H9 (cell line): ENCODE measurements at regions not wholly inside any gene's neighbourhood (a gene's known extent, or its start where the extent isn't known, plus 50 kb on each side); places are given as distances from the start of the nearest gene placed in this dataset.

Experiments used
- DNase-seq: peaks from one replicate; pipeline ENCODE4 v3.0.0-alpha.2; 2017
- H2AFZ ChIP-seq: one replicate; pipeline ENCODE4 v1.6.1; 2013; ENCODE audit warnings: mild to moderate bottlenecking, low read length, control low read depth, moderate library complexity
- H2AK5ac ChIP-seq: 2 replicates; pipeline ENCODE4 v1.6.1; 2013; ENCODE audit warnings: low read length, control low read depth, mixed read lengths; ENCODE audit not compliant: insufficient read length
- H2BK120ac ChIP-seq: one replicate; pipeline ENCODE4 v1.6.1; 2013; ENCODE audit warnings: low read depth, mild to moderate bottlenecking, low read length, control low read depth, inconsistent platforms; ENCODE audit not compliant: poor library complexity, severe bottlenecking
- H2BK12ac ChIP-seq: 2 replicates; pipeline ENCODE4 v1.6.1; 2013; ENCODE audit warnings: low read length, control low read depth, mixed read lengths, low read depth; ENCODE audit not compliant: insufficient read length
- H2BK15ac ChIP-seq: 2 replicates; pipeline ENCODE4 v1.6.1; 2013; ENCODE audit warnings: low read depth, low read length, control low read depth
- H2BK20ac ChIP-seq: one replicate; pipeline ENCODE4 v1.6.1; 2013; ENCODE audit warnings: low read depth, mild to moderate bottlenecking, low read length, control low read depth, inconsistent platforms; ENCODE audit not compliant: poor library complexity, severe bottlenecking
- H2BK5ac ChIP-seq: 2 replicates; pipeline ENCODE4 v1.6.1; 2013; ENCODE audit warnings: low read length, control low read depth, mixed read lengths; ENCODE audit not compliant: insufficient read length
- H3K14ac ChIP-seq: 2 replicates; pipeline ENCODE4 v1.6.1; 2013; ENCODE audit warnings: low read length, control low read depth; ENCODE audit not compliant: insufficient read depth
- H3K18ac ChIP-seq: 2 replicates; pipeline ENCODE4 v1.6.1; 2013; ENCODE audit warnings: low read depth, mild to moderate bottlenecking, mixed read lengths, low read length, control low read depth; ENCODE audit not compliant: insufficient read length
- H3K23ac ChIP-seq: 2 replicates; pipeline ENCODE4 v1.6.1; 2013; ENCODE audit warnings: low read length, control low read depth, mixed read lengths, low read depth; ENCODE audit not compliant: insufficient read length
- H3K23me2 ChIP-seq: 2 replicates; pipeline ENCODE4 v1.6.1; 2013; ENCODE audit warnings: low read depth, mild to moderate bottlenecking, mixed read lengths, low read length, control low read depth; ENCODE audit not compliant: insufficient read length, poor library complexity, severe bottlenecking
- H3K27ac ChIP-seq: 2 replicates; pipeline ENCODE4 v1.5.1; 2013; ENCODE audit warnings: low read length, control low read depth, mixed read lengths, low read depth; ENCODE audit not compliant: insufficient read length
- H3K27me3 ChIP-seq: 2 replicates; pipeline ENCODE4 v1.6.1; 2013; ENCODE audit warnings: low read length, control low read depth, inconsistent platforms; ENCODE audit not compliant: insufficient read depth
- H3K4ac ChIP-seq: 2 replicates; pipeline ENCODE4 v1.6.1; 2013; ENCODE audit warnings: low read depth, mild to moderate bottlenecking, control low read depth, inconsistent platforms, low read length, moderate library complexity
- H3K4me1 ChIP-seq: 2 replicates; pipeline ENCODE4 v1.6.1; 2013; ENCODE audit warnings: low read length, control low read depth, inconsistent platforms; ENCODE audit not compliant: insufficient read depth
- H3K4me2 ChIP-seq: 2 replicates; pipeline ENCODE4 v1.6.1; 2013; ENCODE audit warnings: low read length, control low read depth, mixed read lengths; ENCODE audit not compliant: insufficient read length, insufficient read depth
- H3K56ac ChIP-seq: 2 replicates; pipeline ENCODE4 v1.6.1; 2013; ENCODE audit warnings: low read depth, mild to moderate bottlenecking, mixed read lengths, low read length, control low read depth; ENCODE audit not compliant: insufficient read length
- H3K79me1 ChIP-seq: 2 replicates; pipeline ENCODE4 v1.6.1; 2013; ENCODE audit warnings: low read depth, mild to moderate bottlenecking, moderate library complexity, low read length, control low read depth, inconsistent platforms; ENCODE audit not compliant: insufficient read depth, poor library complexity, severe bottlenecking
- H3K79me2 ChIP-seq: 2 replicates; pipeline ENCODE4 v1.6.1; 2013; ENCODE audit warnings: low read length, control low read depth, inconsistent platforms; ENCODE audit not compliant: insufficient read depth
- H3K9ac ChIP-seq: 2 replicates; pipeline ENCODE4 v1.6.1; 2013; ENCODE audit warnings: low read length, control low read depth, mixed read lengths; ENCODE audit not compliant: insufficient read length; ENCODE audit errors: extremely low read depth
- H3K9me3 ChIP-seq: one replicate; pipeline ENCODE4 v1.6.1; 2013; ENCODE audit warnings: low read depth, low read length, inconsistent platforms; ENCODE audit not compliant: control insufficient read depth
- H3T11ph ChIP-seq: one replicate; pipeline ENCODE4 v1.6.1; 2013; ENCODE audit warnings: mild to moderate bottlenecking, low read length, control low read depth, inconsistent platforms
- H4K20me1 ChIP-seq: one replicate; pipeline ENCODE4 v1.6.1; 2013; ENCODE audit not compliant: control insufficient read depth, insufficient read length, insufficient read depth
- H4K5ac ChIP-seq: 2 replicates; pipeline ENCODE4 v1.6.1; 2013; ENCODE audit warnings: low read depth, mild to moderate bottlenecking, mixed read lengths, low read length, control low read depth; ENCODE audit not compliant: insufficient read length
- H4K8ac ChIP-seq: replicated peaks from 2 replicates; pipeline ENCODE4 v1.6.1; 2013; ENCODE audit warnings: low read length, control low read depth, mixed read lengths, low read depth; ENCODE audit not compliant: insufficient read length
- H4K91ac ChIP-seq: 2 replicates; pipeline ENCODE4 v1.6.1; 2013; ENCODE audit warnings: low read depth, mild to moderate bottlenecking, moderate library complexity, mixed read lengths, low read length, control low read depth; ENCODE audit not compliant: insufficient read length
- H3K27ac Mint-ChIP-seq, 3 experiments: 2 replicates in 2 of 3; 3 replicates in 1 of 3; pipeline ENCODE4 v1.8.0; 2020 to 2021; ENCODE audit warnings: mixed read lengths in 3 of 3, mild to moderate bottlenecking in 1 of 3, moderate library complexity in 1 of 3
- H3K27me3 Mint-ChIP-seq: 2 replicates; pipeline ENCODE4 v1.8.0; 2021; ENCODE audit warnings: low read depth, mild to moderate bottlenecking, moderate library complexity, mixed read lengths
- H3K36me3 Mint-ChIP-seq, 3 experiments: 2 replicates in 2 of 3; 3 replicates in 1 of 3; pipeline ENCODE4 v1.8.0; 2020 to 2021; ENCODE audit warnings: low read depth in 3 of 3, mixed read lengths in 3 of 3; ENCODE audit not compliant: insufficient read depth in 1 of 3
- H3K4me1 Mint-ChIP-seq, 2 experiments: 2 replicates each; pipeline ENCODE4 v1.8.0; 2020; ENCODE audit warnings: mixed read lengths in 2 of 2
- H3K4me3 Mint-ChIP-seq, 2 experiments: 2 replicates in 1 of 2; 3 replicates in 1 of 2; pipeline ENCODE4 v1.8.0; 2020 to 2021; ENCODE audit warnings: mild to moderate bottlenecking in 2 of 2, mixed read lengths in 2 of 2, moderate library complexity in 1 of 2
- H3K9me3 Mint-ChIP-seq, 2 experiments: 2 replicates in 1 of 2; 3 replicates in 1 of 2; pipeline ENCODE4 v1.8.0; 2020; ENCODE audit warnings: mild to moderate bottlenecking in 2 of 2, mixed read lengths in 2 of 2, moderate library complexity in 1 of 2
- CTCF ChIP-seq: fragments of 200-600 bp; sonication (generic); conservative IDR thresholded peaks from 3 replicates; pipeline ENCODE4 v1.8.0; 2021; ENCODE audit warnings: antibody characterized with exemption, mild to moderate bottlenecking
- WGBS: extraction: QIAGEN DNeasy Blood & Tissue Kit; methylation state at CpG from one replicate; pipeline ENCODE4 v1.1.7; 2013; ENCODE audit warnings: missing lambda C conversion rate, low lambda C conversion rate, mixed read lengths; ENCODE audit not compliant: insufficient read length; ENCODE audit errors: extremely low coverage; 5-methylcytosine and 5-hydroxymethylcytosine counted together

- Histone ChIP-seq H3K4me2 (no peak overlapping the region), H3K4me1 (no peaks in the 10 kb centered on the region), H3K18ac (no peak overlapping the region), H3K56ac (no peak overlapping the region), H2BK120ac (no peak overlapping the region), H3K27ac (no peak overlapping the region), H2BK12ac (no peak overlapping the region), H2AK5ac (no peak overlapping the region), H3K79me2 (no peaks in the 10 kb centered on the region), H3K27me3 (no peaks in the 10 kb centered on the region), H3K23me2 (no peaks in the 10 kb centered on the region), H3K23ac (no peak overlapping the region), H3K9ac (no peak overlapping the region), H3K79me1 (no peaks in the 10 kb centered on the region), H2BK15ac (no peak overlapping the region), H3K9me3 (no peaks in the 10 kb centered on the region), H4K20me1 (no peaks in the 10 kb centered on the region), H3K14ac (no peak overlapping the region), H4K91ac (no peak overlapping the region), H2BK20ac (no peak overlapping the region), H4K5ac (no peak overlapping the region), H3K4ac (no peak overlapping the region), H2AFZ (no peak overlapping the region), H3T11ph (no peak overlapping the region), H2BK5ac (no peak overlapping the region), H4K8ac (no peak overlapping the region)
- Mint-ChIP-seq H3K9me3 (peaks cover 8 to 13% of the 10 kb centered on the region in 2 experiments), H3K36me3 (peaks cover 0 to 9% (median 8%) of the 10 kb centered on the region in 3 experiments; a peak in 6 of 7 replicates), H3K27ac (no peak overlapping the region), H3K4me1 (peaks cover 3 to 5% of the 10 kb centered on the region in 2 experiments; a peak in 2 of 4 replicates), H3K27me3 (peaks cover 3% of the 10 kb centered on the region), H3K4me3 (no peak overlapping the region)
- no CpG with 5 or more reads among the region's 4 CpGs for WGBS
- no peak for TF ChIP-seq CTCF
- no peak for DNase-seq
Measured at GRCh38 chr2:129255610-129256313, 723.7 kb upstream of the RAB6C start.
